HCT116 (cell line): ENCODE measurements at regions not wholly inside any gene's neighbourhood (a gene's known extent, or its start where the extent isn't known, plus 50 kb on each side); places are given as distances from the start of the nearest gene placed in this dataset.

Source experiments
- ATAC-seq: fragments of 200-7000 bp; cut with Tn5 transposase; 2 replicates; pipeline ENCODE4 v1.9.1; 2020; ENCODE audit warnings: mild to moderate bottlenecking, moderate library complexity
- BruUV-seq: library from RNA; stranded (reverse); fragments of 400-500 nt; replicated peaks from 2 replicates; lab custom pipeline; 2021; lab: Mats Ljungman, UMichigan
- CTCF ChIA-PET: fragments of 300-600 bp; sonication (Branson Sonifier 250); formaldehyde crosslinking; loops from one replicate; lab custom pipeline; 2021; ENCODE audit warnings: antibody characterized with exemption; lab: Charles Lee
- POLR2A ChIA-PET: fragments of 300-600, 350-600 bp; sonication (Branson Sonifier 250); formaldehyde crosslinking; loops from one replicate; lab custom pipeline; 2021; ENCODE audit warnings: antibody characterized with exemption; lab: Charles Lee
- RAD21 ChIA-PET, 2 experiments: fragments of 300-600 bp; sonication (Branson Sonifier 250); formaldehyde crosslinking; loops; one replicate each; lab custom pipeline; 2023; ENCODE audit warnings: low total read pairs in 2 of 2; ENCODE audit not compliant: uncharacterized antibody in 2 of 2, unreplicated experiment in 2 of 2, low non-redundant PET in 1 of 2; lab: Charles Lee
- DNase-seq: peaks from one replicate; pipeline ENCODE4 v3.0.0-alpha.2; 2010; ENCODE audit warnings: low read depth, low spot score
- H2AFZ ChIP-seq: fragments of 200-600 bp; shearing (Covaris generic), sonication (generic); 2 replicates; pipeline ENCODE4 v1.6.1; 2017; ENCODE audit warnings: low read depth, mixed run types, mixed read lengths, antibody characterized with exemption, low read length; ENCODE audit not compliant: poor library complexity, severe bottlenecking
- H3K27ac ChIP-seq: 2 replicates; pipeline ENCODE4 v1.5.1; 2012; ENCODE audit warnings: low read depth, low read length
- H3K27me3 ChIP-seq: fragments of 200-600 bp; sonication (generic); 2 replicates; pipeline ENCODE4 v1.6.1; 2016; ENCODE audit warnings: mixed run types, low read length, mixed read lengths; ENCODE audit not compliant: insufficient read depth
- H3K36me3 ChIP-seq, 2 experiments: fragments of 200-500 bp in 1 of 2; fragments of 200-600 bp in 1 of 2; sonication (Bioruptor generic) in 1 of 2; sonication (generic) in 1 of 2; 2 replicates each; pipeline versions ENCODE4 v1.5.1 to v1.6.1; 2014 to 2016; ENCODE audit warnings: low read length in 2 of 2, inconsistent platforms in 1 of 2, mixed read lengths in 1 of 2, mixed run types in 1 of 2; ENCODE audit not compliant: insufficient read depth in 2 of 2, control insufficient read depth in 1 of 2
- H3K4me1 ChIP-seq, 2 experiments: fragments of 200-600 bp in 1 of 2; sonication (generic) in 1 of 2; 2 replicates each; pipeline versions ENCODE4 v1.5.1 to v1.6.1; 2012 to 2017; ENCODE audit warnings: low read length in 2 of 2, inconsistent platforms in 1 of 2, mild to moderate bottlenecking in 1 of 2, mixed read lengths in 1 of 2, mixed run types in 1 of 2, moderate library complexity in 1 of 2; ENCODE audit not compliant: insufficient read depth in 2 of 2, control insufficient read depth in 1 of 2
- H3K4me2 ChIP-seq: fragments of 200-600 bp; sonication (generic); 2 replicates; pipeline ENCODE4 v1.6.1; 2017; ENCODE audit warnings: mixed run types, low read length, mixed read lengths
- H3K4me3 ChIP-seq, 2 experiments: fragments of 200-600 bp in 1 of 2; sonication (generic) in 1 of 2; replicated peaks in 1 of 2; 2 replicates each; pipeline ENCODE4 v1.5.1; 2011 to 2016; ENCODE audit warnings: low read length in 2 of 2, control low read depth in 1 of 2, low read depth in 1 of 2, mild to moderate bottlenecking in 1 of 2, mixed read lengths in 1 of 2, mixed run types in 1 of 2
- H3K79me2 ChIP-seq: fragments of 200-600 bp; sonication (generic); 2 replicates; pipeline ENCODE4 v1.6.1; 2017; ENCODE audit warnings: mild to moderate bottlenecking, mixed run types, low read length, moderate library complexity, mixed read lengths; ENCODE audit not compliant: insufficient read depth
- H3K9ac ChIP-seq: fragments of 200-600 bp; sonication (generic); 2 replicates; pipeline ENCODE4 v1.6.1; 2016; ENCODE audit warnings: low read length, mixed read lengths
- H3K9me2 ChIP-seq: fragments of 200-600 bp; sonication (generic), shearing (Covaris generic); 2 replicates; pipeline ENCODE4 v1.6.1; 2017; ENCODE audit warnings: mixed run types, mild to moderate bottlenecking, moderate library complexity; ENCODE audit not compliant: insufficient read depth
- H3K9me3 ChIP-seq, 2 experiments: fragments of 200-500 bp in 1 of 2; fragments of 200-600 bp in 1 of 2; sonication (Bioruptor generic) in 1 of 2; sonication (generic) in 1 of 2; 2 replicates each; pipeline ENCODE4 v1.6.1; 2014 to 2017; ENCODE audit warnings: low read length in 2 of 2, mixed read lengths in 2 of 2, inconsistent platforms in 1 of 2, low read depth in 1 of 2, mild to moderate bottlenecking in 1 of 2, mixed run types in 1 of 2, moderate library complexity in 1 of 2; ENCODE audit not compliant: control insufficient read depth in 1 of 2, insufficient read depth in 1 of 2
- H4K20me1 ChIP-seq: fragments of 200-600 bp; sonication (generic), shearing (Covaris generic); 2 replicates; pipeline ENCODE4 v1.6.1; 2017; ENCODE audit warnings: mixed run types, mild to moderate bottlenecking, moderate library complexity; ENCODE audit not compliant: insufficient read depth
- ATF3 ChIP-seq: IDR thresholded peaks from 2 replicates; pipeline ENCODE4 v1.6.1; 2012
- CBX3 ChIP-seq: IDR thresholded peaks from 2 replicates; pipeline ENCODE4 v1.6.1; 2012; ENCODE audit warnings: low read depth
- CEBPB ChIP-seq: IDR thresholded peaks from 2 replicates; pipeline ENCODE4 v1.6.1; 2012; ENCODE audit warnings: low read depth
- EGR1 ChIP-seq: IDR thresholded peaks from 2 replicates; pipeline ENCODE4 v1.6.1; 2012; ENCODE audit warnings: low read depth
- EZH2phosphoT487 ChIP-seq: fragments of 200-600 bp; IDR thresholded peaks from 2 replicates; pipeline ENCODE4 v1.6.1; 2018; ENCODE audit warnings: antibody characterized with exemption, borderline replicate concordance
- MAX ChIP-seq: IDR thresholded peaks from 2 replicates; pipeline ENCODE4 v1.6.1; 2012
- POLR2A ChIP-seq: IDR thresholded peaks from 2 replicates; pipeline ENCODE4 v1.7.0; 2011; ENCODE audit warnings: borderline replicate concordance; ENCODE audit not compliant: insufficient read depth, insufficient read length; ENCODE audit errors: extremely low read depth
- POLR2AphosphoS5 ChIP-seq: IDR thresholded peaks from 2 replicates; pipeline ENCODE4 v1.6.1; 2011; ENCODE audit warnings: mild to moderate bottlenecking, low read depth, low read length, moderate library complexity
- RAD21 ChIP-seq: IDR thresholded peaks from 2 replicates; pipeline ENCODE4 v1.6.1; 2012; ENCODE audit warnings: low read depth, mild to moderate bottlenecking
- REST ChIP-seq: IDR thresholded peaks from 2 replicates; pipeline ENCODE4 v1.6.1; 2012; ENCODE audit warnings: low read depth
- SIN3A ChIP-seq: IDR thresholded peaks from 2 replicates; pipeline ENCODE4 v1.6.1; 2012; ENCODE audit warnings: low read depth
- SP1 ChIP-seq: IDR thresholded peaks from 2 replicates; pipeline ENCODE4 v1.6.1; 2012; ENCODE audit warnings: low read depth
- TCF7L2 ChIP-seq: IDR thresholded peaks from 2 replicates; pipeline ENCODE4 v1.7.0; 2011; ENCODE audit warnings: borderline replicate concordance, inconsistent platforms; ENCODE audit not compliant: insufficient read depth, insufficient read length; ENCODE audit errors: extremely low read depth
- YY1 ChIP-seq: IDR thresholded peaks from 2 replicates; pipeline ENCODE4 v1.6.1; 2011; ENCODE audit warnings: low read length, low read depth, moderate library complexity, mild to moderate bottlenecking; ENCODE audit not compliant: insufficient replicate concordance; ENCODE audit errors: extremely low read depth
- ZFX ChIP-seq: fragments of 450-650 bp; IDR thresholded peaks from 2 replicates; pipeline ENCODE4 v1.6.1; 2017
- intact Hi-C: fragments of 100-400 bp; cut with micrococcal nuclease; formaldehyde crosslinking; loops from 2 replicates; pipeline ENCODE4 v1.10.0; 2022
- TF ChIP-seq, protein P1 (sequence below): IDR thresholded peaks from 2 replicates; pipeline ENCODE4 v1.6.1; 2011; ENCODE audit warnings: mild to moderate bottlenecking, low read length, moderate library complexity; ENCODE audit not compliant: insufficient replicate concordance; ENCODE audit errors: extremely low read depth

GRCh38 chr5:157993201-157993600 is 134.3 kb upstream of the CLINT1 start:
- no peaks in the 10 kb centered on the region for H3K79me2 ChIP-seq
- TF ChIP-seq MAX (no peak), POLR2AphosphoS5 (no peak), TCF7L2 (no peak), EZH2phosphoT487 (no peak), RAD21 (no peak), YY1 (no peak), CEBPB (no peak), ATF3 (no peak), ZFX (no peak), SP1 (no peak), POLR2A (no peak), SIN3A (no peak), CBX3 (no peak), REST (no peak), EGR1 (no peak)
- TF ChIP-seq, protein P1, sequence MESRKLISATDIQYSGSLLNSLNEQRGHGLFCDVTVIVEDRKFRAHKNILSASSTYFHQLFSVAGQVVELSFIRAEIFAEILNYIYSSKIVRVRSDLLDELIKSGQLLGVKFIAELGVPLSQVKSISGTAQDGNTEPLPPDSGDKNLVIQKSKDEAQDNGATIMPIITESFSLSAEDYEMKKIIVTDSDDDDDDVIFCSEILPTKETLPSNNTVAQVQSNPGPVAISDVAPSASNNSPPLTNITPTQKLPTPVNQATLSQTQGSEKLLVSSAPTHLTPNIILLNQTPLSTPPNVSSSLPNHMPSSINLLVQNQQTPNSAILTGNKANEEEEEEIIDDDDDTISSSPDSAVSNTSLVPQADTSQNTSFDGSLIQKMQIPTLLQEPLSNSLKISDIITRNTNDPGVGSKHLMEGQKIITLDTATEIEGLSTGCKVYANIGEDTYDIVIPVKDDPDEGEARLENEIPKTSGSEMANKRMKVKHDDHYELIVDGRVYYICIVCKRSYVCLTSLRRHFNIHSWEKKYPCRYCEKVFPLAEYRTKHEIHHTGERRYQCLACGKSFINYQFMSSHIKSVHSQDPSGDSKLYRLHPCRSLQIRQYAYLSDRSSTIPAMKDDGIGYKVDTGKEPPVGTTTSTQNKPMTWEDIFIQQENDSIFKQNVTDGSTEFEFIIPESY = no peak
- no peak for DNase-seq
- no peak overlapping the region for H3K9ac ChIP-seq
- CTCF ChIA-PET = interaction anchor here (0.8 kb wide), 1 partner anchor 176 kb away, joined by 3 read pairs; no protein-coding TSS in a partner anchor
- no peak overlapping the region for H2AFZ ChIP-seq
- no peak for ATAC-seq
- POLR2A ChIA-PET = no interaction called here
- H3K27me3 ChIP-seq = no peaks in the 10 kb centered on the region
- no peaks in the 10 kb centered on the region for H3K9me2 ChIP-seq
- no peak overlapping the region for H3K4me2 ChIP-seq
- no peaks in the 10 kb centered on the region for H3K36me3 ChIP-seq
- H3K27ac ChIP-seq = no peak overlapping the region
- no TSS peak for BruUV-seq
- intact Hi-C loops = no loop called here
- no peaks in the 10 kb centered on the region for H4K20me1 ChIP-seq
- H3K4me3 ChIP-seq = no peak overlapping the region
- RAD21 ChIA-PET = no interaction called here
- H3K4me1 ChIP-seq = no peaks in the 10 kb centered on the region
- no peaks in the 10 kb centered on the region for H3K9me3 ChIP-seq
